GM21737 (cell line): ENCODE measurements at regions not wholly inside any gene's neighbourhood (a gene's known extent, or its start where the extent isn't known, plus 50 kb on each side); places are given as distances from the start of the nearest gene placed in this dataset.

ENCODE experiments used
- ATAC-seq: cut with Tn5 transposase; IDR thresholded peaks from one replicate; pipeline ENCODE4 v1.9.1; 2021; ENCODE audit warnings: mild to moderate bottlenecking, moderate library complexity; ENCODE audit not compliant: unreplicated experiment

DNA sequence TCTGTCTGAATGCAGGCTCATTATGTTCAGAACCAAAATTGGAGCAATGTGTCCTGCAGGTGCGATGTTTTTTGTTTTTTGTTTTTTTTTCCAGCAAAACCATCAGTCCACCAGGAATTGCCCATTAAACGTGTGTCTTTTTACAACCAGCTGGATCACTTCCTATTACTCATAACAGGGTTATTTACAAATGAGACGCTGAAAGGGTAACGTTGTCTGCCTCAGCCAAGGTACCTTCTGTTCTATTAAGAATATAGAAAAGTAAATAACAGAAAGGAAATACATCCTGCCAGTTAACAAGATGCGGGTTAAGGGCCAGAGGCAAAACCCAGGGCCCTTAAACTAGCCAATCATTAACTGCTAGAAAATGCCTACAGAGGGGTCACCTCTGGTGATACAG lies 590.4 kb downstream of the TBC1D4 start:
- no peak for ATAC-seq

DNA sequence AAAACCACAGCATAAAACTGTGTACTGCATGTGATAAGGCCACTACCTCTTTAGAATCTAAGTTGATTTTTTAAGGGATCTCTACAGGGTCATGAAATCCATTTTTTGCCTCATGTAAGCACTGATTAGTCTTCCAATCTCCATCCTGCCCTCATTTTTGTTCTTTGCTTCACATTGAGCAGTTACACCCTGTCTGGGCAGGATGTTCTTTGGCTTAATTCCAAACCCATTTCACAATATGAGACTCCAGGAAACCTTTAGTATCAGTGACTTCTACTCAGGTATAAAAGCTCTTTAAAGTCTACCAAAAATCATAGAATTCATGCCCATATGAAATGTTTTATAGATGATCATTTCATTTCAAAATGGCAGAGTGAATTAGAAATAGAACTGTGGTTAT lies 592.6 kb downstream of the TBC1D4 start:
- no peak for ATAC-seq

DNA sequence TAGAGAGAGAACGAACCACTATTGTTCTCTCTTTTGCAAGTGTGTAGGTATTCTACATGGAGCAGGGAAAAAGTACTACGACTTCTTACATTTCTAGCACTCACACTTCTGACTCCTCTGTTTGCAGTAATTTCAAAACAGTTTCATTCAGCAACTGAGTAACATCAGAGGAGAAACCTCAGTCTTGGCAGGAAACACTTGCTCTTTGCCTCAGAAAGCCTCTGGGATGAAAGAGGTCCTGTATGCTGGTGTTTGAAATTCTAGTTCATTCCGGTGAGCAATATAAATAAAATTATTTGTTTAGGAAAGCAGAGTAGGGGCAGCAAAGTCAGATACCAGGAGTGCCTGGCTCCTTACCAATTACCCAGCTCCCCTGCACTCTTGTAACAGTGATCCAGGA lies 595.5 kb downstream of the TBC1D4 start:
- ATAC-seq, result no peak

DNA sequence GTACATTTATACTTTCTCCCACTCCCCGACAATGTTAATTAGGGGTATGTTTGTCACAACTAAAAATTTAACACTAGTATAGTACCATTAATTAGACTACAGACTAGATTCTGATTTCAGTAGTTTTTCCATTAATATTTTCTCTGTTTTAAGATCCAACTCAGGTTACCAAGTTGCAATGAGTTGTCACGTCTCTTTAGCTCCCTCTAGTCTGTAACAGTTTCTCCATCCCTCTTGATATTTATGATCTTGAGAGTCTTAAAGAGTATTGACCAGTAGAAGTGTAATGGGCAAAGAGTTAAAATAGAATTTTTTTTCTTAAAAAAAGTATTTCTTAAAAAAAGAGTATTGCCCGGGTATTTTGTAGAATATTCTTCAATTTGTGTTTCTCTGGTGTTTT lies 598.1 kb downstream of the TBC1D4 start:
- no peak for ATAC-seq

DNA sequence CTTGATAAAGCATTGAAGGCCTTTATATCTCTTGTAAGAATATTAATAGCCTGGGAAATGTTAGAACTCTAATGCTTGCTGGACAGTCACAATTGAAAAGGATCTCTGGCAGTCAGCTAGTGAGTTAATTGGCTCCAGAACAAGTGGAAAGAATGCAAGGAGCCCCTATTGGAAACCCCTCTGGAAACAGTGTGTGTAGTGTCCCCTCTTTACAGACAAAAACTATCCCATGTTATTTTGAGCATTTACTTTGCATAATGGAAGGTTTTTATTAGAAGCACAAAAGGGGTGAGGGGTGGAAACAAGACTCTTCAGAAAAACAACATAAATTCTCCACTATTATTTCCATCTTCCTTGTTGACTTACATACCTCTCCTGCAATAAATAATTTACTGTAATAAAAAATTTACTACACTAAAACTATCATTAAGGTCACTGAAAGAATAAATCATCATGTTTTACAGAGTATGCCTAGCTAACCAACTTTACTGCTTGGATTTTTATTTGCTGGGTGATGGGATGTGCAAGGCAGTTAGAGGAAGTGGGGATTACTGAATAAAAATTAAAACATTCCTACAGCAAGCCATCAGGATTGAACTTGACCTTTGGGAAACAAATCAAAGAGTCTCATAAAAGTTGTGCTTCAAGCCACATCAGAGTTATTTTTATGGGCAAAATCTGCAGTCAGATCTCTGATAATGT lies 610.4 kb downstream of the TBC1D4 start:
- ATAC-seq, result no peak

DNA sequence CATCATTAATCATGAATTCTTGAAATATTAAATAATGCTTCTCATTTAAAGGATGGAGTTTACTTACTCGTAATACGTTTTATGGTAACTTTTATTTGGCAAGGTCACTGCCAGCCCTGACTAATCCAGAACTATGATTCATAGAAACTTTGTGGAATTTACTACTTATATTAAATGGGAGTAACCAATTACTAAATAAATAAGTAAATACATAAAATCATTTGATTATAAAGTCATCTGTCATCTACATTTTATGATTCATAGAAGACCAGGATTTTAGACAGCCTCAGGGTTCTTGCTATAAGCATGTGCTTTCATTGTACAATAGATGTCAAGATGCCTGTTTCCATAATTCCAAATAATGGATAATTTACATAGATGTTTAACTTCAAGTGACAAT lies 611.1 kb downstream of the TBC1D4 start:
- no peak for ATAC-seq

DNA sequence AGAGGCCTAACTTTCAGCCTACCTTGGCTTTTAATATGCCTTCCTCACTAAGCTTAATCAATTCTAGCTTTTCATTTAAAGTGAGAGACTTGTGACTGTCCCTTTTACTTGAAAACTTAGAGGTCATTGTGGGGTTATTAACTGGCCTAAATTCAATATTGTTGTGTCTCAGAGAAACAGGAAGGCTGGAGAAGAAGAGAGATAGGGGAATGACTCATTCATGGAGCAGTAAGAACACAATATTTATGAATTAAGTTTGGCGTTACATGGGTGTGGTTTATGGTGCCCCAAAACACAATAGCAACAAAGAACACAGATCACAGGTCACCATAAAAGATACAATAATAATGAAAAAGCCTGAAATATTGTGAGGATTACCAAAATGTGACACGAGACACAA lies 612.1 kb downstream of the TBC1D4 start:
- ATAC-seq, result no peak

DNA sequence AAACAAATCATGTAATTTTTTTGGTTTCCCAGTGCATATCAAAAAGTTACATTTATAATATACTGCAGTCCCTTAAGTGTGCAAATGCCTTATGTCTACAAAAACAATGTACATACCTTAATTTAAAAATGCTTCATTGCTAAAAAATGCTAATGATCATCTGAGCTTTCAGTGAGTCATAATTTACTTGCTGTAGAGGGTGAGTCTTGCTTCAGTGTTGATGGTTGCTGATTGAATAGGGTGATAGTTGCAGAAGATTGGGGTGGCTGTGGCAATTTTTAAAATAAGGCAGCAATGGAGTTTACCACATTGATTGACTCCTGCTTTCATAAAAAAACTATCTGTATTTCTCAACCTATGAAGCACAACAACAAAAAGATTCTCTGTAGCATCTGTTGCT lies 613.9 kb downstream of the TBC1D4 start:
- ATAC-seq, result no peak

DNA sequence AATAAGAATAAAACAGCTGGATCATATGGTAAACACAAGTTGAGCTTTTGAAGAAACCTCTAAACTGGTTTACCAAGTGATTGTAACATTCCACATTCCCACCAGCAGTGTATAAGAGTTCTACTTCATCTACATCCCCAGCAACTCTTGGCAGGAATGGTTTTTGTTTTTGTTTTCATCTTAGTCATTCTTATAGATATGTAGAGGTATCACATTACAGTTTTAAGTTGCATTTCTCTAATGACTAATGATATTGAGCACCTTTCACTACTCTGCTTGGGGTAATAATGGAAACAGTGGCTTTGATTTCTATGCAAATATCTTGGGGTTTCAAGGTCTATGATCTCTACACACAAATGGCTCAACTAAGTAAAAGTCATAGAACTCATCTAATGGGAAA lies 614.5 kb downstream of the TBC1D4 start:
- ATAC-seq, result no peak

DNA sequence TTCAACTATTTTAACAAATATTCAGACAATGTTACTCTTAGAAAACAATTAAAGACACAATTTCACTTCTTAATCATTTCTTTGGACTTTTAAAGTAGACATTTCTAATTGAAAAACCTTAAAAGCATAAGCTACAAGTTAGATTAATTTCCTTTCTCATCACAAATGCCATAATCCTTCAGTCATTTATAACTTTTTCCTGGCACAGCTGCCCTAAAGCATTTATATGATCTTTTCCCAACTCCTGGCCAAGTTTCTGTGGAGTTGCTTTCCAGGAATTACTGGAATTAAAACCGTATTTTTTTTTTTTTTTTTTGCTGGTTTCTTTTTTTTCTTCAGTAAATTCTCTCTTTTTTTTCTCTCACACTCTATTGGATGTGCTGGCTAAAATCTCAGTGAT lies 615.9 kb downstream of the TBC1D4 start:
- ATAC-seq, result no peak

DNA sequence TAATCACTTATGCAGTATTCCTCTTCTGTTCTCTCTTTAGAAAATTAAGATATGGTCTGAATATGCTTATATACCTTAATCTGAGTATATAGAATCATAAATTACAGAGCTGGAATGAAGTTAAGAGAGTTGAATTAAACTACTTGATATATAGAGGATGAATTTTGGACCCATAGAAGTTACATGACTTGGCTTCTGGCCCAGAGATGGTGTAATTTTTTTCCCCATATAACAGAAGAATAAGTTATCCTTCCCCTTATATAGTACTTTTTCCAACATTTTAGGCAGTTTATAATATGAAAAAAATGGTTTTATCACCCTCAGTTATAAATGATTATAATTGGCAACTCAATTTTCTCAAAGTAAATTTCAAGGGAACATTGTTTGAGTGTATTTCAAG lies 616.3 kb downstream of the TBC1D4 start:
- no peak for ATAC-seq

DNA sequence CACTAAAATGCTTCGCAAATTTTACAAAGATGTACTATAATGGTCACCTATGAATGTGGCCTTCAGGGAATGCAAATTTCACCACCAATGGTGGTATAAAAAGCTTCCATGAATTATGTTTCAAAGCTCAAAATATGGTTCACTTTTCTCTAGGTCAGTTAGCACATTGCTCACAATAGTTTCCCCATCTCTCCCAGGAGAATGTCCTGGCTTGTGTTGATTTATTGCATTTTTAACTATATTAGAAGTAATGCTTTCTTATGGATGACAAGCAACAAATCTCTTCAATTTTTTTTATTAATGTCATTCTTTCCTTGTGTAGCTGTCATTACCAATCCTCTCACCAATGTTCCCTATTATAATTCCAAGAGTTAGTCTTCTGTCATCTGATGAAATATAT lies 621.2 kb downstream of the TBC1D4 start:
- ATAC-seq, result no peak

DNA sequence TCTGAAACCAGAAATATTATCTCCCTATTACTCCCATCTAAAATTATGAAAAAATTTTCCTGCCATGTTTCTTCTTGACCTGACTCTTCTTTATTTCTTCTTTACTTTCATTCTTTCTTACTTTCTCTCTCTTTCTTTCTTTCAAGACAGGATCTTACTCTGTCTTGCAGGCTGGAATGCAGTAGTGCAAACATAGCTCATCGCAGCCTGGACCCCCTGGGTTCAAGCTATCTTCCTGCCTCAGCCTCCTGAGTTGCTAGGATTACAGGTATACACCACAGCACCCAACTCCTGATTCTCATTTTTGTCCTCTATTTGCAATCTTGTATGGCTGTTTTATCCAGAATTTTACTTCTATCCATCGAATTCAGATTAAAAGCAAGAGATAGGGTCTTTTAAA lies 631.1 kb downstream of the TBC1D4 start:
- ATAC-seq, result no peak

DNA sequence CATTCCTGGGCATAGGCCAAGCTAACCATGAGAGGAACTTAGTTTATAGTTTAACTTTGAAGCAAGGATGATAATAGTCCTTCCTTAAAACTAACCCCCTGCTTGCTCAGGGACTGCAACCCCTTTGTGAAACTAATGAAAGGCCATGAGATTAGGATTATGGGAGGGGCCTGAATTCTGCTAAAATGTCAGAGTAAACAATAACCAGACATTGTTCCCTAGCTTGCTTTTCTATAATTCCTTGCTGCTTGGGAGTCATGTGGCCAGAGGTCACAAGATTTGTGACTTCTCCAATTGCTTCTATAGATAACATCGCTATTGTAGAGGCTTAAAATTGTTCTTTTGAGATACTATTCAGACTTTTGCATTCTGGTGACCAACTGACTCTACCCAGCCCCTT lies 634.0 kb downstream of the TBC1D4 start:
- ATAC-seq, result no peak

DNA sequence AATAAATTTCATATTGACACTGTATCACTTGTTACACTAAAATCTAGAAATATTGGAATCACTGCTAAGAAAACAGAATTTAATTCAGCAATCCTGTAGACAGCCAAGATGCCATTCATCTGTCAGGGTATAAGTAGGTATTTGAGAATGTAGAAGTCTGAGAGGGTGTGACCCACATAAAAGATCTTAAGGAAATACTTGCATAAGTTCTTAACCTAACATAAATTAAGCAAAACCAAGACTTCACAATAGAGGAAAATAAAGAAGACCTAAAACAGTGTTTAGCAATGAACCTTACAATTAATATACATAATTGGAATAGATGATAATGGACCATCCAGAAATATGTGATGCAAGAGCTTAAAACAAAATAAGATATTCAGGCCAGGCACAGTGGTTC lies 636.2 kb downstream of the TBC1D4 start:
- ATAC-seq, result no peak

DNA sequence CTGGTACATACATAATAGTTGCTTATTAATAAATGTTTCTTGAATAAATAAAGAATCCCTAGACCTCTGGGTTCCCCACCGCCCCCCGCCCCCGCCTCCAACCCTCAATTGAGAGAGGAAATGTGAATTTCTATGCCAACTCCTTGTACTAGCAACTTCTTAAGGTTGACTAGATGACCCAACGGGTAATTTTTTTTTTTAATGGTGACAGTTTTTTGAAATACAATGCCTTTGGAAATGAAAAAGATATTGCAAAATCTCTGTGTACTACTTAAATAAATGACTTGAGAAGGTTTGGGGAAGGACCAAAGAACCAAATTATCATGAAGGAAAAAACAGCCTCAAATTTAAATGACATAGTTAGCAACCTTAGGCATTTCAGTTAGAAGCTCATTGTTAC lies 640.3 kb downstream of the TBC1D4 start:
- no peak for ATAC-seq

DNA sequence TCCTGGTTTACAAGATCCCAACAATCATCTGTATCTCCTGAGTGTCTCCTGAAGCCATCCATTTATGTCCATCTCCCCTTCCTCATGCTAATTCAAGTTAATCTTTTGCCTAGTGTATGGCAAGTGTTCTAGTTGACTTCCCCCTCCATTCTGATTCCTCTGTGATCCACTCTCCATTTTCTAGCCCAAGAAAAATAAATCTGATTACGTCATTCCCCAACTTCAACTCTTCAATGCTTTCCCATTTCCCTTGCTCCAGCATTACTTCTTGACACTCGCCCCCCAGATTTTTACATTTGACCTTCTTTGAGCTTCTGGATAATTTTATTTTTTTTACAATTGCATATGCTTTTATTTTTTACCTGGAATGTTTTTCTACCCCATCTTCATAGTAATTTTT lies 640.8 kb downstream of the TBC1D4 start:
- ATAC-seq, result no peak

DNA sequence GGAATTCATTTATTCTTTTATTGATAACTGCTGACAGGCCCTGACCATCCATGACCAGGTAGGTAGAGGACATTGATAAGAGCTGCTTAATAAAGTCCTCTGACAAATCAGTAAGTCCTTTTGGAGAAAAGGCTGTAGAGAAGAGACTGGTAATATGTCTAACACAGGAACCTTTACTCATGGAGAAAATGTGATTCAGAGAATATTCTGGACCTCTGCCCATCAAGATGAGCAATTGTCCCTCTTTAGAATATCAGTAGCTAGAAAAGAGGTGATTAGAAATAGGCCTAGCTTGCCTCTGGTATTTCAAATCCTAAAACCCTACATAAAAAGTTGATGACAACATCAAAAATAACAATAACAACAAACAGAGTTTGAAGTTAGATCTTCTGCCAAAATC lies 642.3 kb downstream of the TBC1D4 start:
- ATAC-seq, result no peak

DNA sequence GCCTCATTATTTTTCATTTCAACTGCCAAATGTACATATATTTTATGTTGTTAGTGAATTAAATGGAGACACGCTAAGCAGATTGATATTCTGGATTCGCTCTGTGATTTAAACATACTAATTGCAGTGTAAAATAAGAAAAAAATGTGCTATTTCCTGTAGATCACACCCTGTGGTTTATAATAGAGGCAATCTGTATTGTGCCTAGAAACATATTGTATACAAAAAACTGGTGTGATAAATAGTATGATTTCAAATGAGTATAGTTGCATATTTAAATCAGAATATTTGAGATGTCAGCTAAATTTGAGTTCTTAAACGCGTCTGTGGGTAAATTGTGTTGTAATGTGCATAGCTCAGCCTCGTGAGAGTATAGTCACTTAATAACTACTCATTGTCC lies 643.9 kb downstream of the TBC1D4 start:
- no peak for ATAC-seq

DNA sequence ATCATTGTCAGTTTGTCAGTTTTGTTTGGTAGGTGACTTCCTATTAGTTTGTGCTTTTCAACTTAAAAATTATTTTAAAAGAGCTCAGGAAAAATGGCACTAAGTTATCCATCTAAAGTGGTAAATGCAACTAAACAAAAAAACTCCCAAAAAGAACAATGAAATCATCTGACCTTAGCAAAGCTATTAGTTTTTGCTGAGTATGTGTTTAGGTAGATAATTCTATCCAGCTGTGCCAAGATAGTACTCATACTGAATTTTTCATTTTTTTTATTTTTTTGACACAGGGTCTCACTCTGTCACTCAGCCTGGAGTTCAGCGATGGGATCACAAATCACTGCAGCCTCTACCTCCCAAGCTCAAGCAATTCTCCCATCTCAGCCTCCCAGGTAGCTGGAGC lies 645.3 kb downstream of the TBC1D4 start:
- no peak for ATAC-seq

DNA sequence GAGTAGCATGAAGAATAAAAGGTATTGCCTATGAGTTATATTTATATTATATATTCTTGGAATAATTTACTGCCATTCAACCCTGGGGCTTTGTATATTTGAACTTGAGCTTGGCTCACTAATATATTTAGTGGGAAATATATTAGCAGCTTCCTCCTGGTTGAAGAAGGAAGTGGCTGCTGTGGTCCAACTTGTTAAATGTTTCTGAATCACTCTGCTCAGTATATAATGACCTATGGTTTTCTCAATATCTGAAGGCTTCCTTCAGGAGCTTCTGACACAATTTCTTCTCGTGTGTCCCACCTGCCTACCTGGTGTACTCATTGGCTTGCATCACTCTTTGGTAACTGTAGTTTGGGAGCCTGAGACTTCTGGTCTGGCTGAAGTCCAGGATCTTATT lies 646.4 kb downstream of the TBC1D4 start:
- ATAC-seq, result no peak

DNA sequence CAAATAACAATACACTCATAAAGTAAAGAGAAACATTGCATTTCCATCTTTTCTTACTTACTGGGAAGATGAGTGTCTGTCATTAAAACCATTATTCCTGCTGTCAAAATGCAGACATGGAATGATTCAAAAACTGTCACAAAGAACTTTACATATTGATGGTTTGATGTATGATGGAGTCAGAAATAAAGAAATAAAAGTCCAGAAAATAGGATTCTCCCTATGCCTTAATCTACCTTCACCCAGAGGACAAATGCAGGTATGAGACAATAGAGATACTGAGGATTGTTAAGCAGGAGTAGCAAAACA lies 656.1 kb downstream of the TBC1D4 start:
- no peak for ATAC-seq

DNA sequence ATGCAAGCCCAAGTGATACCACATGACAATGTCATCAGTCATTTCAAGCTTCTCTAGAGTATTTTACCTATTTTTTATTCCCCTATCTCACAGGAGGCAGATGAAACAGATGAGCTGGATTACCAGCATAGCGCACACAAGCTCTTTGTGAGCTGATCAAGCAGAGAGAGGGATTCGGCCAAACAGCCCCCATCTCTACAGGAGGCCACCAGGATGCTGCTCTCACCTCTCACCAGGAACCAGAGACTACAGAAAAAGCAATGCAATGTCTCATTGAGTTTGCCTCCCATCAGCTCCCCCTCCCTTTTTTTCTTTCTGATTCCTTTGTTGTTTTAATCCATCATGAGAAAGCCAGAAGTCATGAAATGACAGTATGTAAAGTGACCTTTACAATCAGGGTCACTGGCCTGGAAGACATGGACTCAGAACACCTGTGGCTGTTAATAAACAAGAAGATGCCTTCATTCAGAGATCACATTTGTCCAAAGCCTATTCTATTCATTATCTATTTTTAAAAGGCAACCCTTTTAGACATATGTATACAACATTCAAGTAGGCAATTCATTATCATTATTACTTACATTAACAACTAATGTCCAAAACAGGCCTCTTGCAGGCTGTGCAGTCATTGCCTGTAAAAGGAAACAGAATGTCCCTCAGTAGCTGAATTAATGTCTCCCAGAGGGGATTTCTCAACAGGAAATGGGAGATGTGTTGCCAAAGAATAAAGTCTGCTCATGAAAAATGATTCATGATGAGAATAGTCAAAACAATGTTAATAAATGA lies 656.6 kb downstream of the TBC1D4 start:
- ATAC-seq, result no peak
